Left lung (tissue), 4 donors: ENCODE measurements at regions not wholly inside any gene's neighbourhood (a gene's known extent, or its start where the extent isn't known, plus 50 kb on each side); places are given as distances from the start of the nearest gene placed in this dataset.

Experiments
- ATAC-seq: fragments of 200-7000 bp; cut with Tn5 transposase; one replicate; pipeline ENCODE4 v1.9.1; 2020; ENCODE audit warnings: moderate library complexity
- DNase-seq, 4 donors: peaks; one replicate each; pipeline ENCODE4 v3.0.0-alpha.2; 2013 to 2020
- H3K27ac ChIP-seq, 2 donors: fragments of 200-600 bp; sonication (generic) in 1 of 2; one replicate each; pipeline versions ENCODE4 v1.5.0 to v1.8.0; 2020 to 2021
- H3K27me3 ChIP-seq, 2 donors: fragments of 200-600 bp; sonication (generic) in 1 of 2; one replicate each; pipeline versions ENCODE4 v1.5.0 to v1.8.0; 2020 to 2021
- H3K36me3 ChIP-seq, 2 donors: fragments of 200-600 bp; sonication (generic) in 1 of 2; one replicate each; pipeline versions ENCODE4 v1.5.0 to v1.8.0; 2020 to 2021
- H3K4me1 ChIP-seq, 2 donors: fragments of 200-600 bp; one replicate each; pipeline ENCODE4 v1.8.0; 2021
- H3K4me3 ChIP-seq, 2 donors: fragments of 200-600 bp; sonication (generic) in 1 of 2; one replicate each; pipeline versions ENCODE4 v1.5.0 to v1.8.0; 2020 to 2021; ENCODE audit warnings: mild to moderate bottlenecking in 1 of 2
- H3K9me3 ChIP-seq, 2 donors: fragments of 200-600 bp; sonication (generic) in 1 of 2; one replicate each; pipeline versions ENCODE4 v1.5.0 to v1.8.0; 2020 to 2021
- CTCF ChIP-seq, 2 donors: fragments of 200-600 bp; sonication (generic) in 1 of 2; IDR thresholded peaks; one replicate each; pipeline versions ENCODE4 v1.5.0 to v1.8.0; 2021; ENCODE audit warnings: antibody characterized with exemption in 2 of 2
- intact Hi-C, 2 donors: fragments of 100-400 bp; cut with DNase I; formaldehyde crosslinking; loops; one replicate each; pipeline versions ENCODE4 v1.11.2 to v1.14.2; 2022
- donor health status: DM: no; HTN: yes; CAD: no.
- donor health status: DM: no; HTN: no; CAD: no.

GRCh38 chrX:39705290-39705689 is 392.5 kb downstream of the BCOR start:
- peak; percentile 24 to 29 for TF ChIP-seq CTCF (IDR thresholded peaks at IDR 0.05)
- Histone ChIP-seq H3K36me3 (no peaks in the 10 kb centered on the region), H3K9me3 (no peaks in the 10 kb centered on the region), H3K4me1 (no peaks in the 10 kb centered on the region), H3K4me3 (no peak overlapping the region), H3K27ac (no peak overlapping the region), H3K27me3 (no peaks in the 10 kb centered on the region)
- ATAC-seq (peak; percentile 95), DNase-seq (peak in 3 of 4 donors; percentile 37 to 69 (median 69))
- intact Hi-C loops = no loop called here

- Histone ChIP-seq H3K36me3 (no peaks in the 10 kb centered on the region), H3K27ac (no peak overlapping the region), H3K4me1 (no peaks in the 10 kb centered on the region), H3K27me3 (no peaks in the 10 kb centered on the region), H3K9me3 (no peaks in the 10 kb centered on the region), H3K4me3 (no peak overlapping the region)
- ATAC-seq = no peak
- DNase-seq = no peak
- no peak for TF ChIP-seq CTCF (IDR thresholded peaks at IDR 0.05)
- intact Hi-C loops = no loop called here
Observed at GRCh38 chrX:39709364-39709763, 388.4 kb downstream of the BCOR start.

- no peak for DNase-seq
- Histone ChIP-seq H3K9me3 (no peaks in the 10 kb centered on the region), H3K4me3 (no peak overlapping the region), H3K36me3 (no peaks in the 10 kb centered on the region), H3K27me3 (no peaks in the 10 kb centered on the region), H3K4me1 (no peaks in the 10 kb centered on the region), H3K27ac (no peak overlapping the region)
- TF ChIP-seq CTCF (IDR thresholded peaks at IDR 0.05) = no peak
- intact Hi-C loops = no loop called here
- no peak for ATAC-seq
Observed at GRCh38 chrX:39709812-39710211, 387.9 kb downstream of the BCOR start.

GRCh38 chrX:39710776-39711175 is 387.0 kb downstream of the BCOR start:
- TF ChIP-seq CTCF (IDR thresholded peaks at IDR 0.05) = no peak
- Histone ChIP-seq H3K4me3 (no peak overlapping the region), H3K27me3 (no peaks in the 10 kb centered on the region), H3K9me3 (no peaks in the 10 kb centered on the region), H3K4me1 (no peaks in the 10 kb centered on the region), H3K36me3 (no peaks in the 10 kb centered on the region), H3K27ac (no peak overlapping the region)
- intact Hi-C loops = no loop called here
- no peak for ATAC-seq
- DNase-seq = no peak

GRCh38 chrX:39714471-39714870 is 383.3 kb downstream of the BCOR start:
- Histone ChIP-seq H3K4me3 (no peak overlapping the region), H3K36me3 (no peaks in the 10 kb centered on the region), H3K9me3 (no peaks in the 10 kb centered on the region), H3K4me1 (no peaks in the 10 kb centered on the region), H3K27ac (no peak overlapping the region), H3K27me3 (no peaks in the 10 kb centered on the region)
- no peak for DNase-seq
- no peak for TF ChIP-seq CTCF (IDR thresholded peaks at IDR 0.05)
- intact Hi-C loops = no loop called here
- ATAC-seq = peak; percentile 68
